ENCODE measurements at regions not wholly inside any gene's neighbourhood (a gene's known extent, or its start where the extent isn't known, plus 50 kb on each side); places are given as distances from the start of the nearest gene placed in this dataset.

DNA sequence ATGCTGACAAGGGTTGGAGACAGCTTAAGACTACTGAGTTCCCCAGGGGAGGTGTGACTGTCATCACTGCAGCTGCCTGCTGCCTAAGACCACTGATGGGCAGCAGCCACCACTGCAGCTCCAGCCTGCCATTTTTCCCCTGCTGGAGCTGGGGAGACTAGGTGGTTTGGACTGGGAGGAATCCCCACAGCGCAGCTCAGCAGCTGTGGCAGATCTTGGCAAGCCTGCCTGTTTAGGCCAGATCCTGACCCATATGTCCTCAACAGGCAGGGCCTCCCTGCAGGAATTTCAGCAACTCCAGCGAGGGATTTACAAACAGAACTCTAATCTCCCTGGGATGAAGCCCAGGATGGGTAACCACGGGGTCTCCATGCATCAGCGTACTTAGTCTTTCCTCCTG lies 356.4 kb upstream of the TOM1L1 start:
- no peak for TF ChIP-seq POLR2AphosphoS5 (IDR thresholded peaks at IDR 0.05)
- TF ChIP-seq, protein P1, sequence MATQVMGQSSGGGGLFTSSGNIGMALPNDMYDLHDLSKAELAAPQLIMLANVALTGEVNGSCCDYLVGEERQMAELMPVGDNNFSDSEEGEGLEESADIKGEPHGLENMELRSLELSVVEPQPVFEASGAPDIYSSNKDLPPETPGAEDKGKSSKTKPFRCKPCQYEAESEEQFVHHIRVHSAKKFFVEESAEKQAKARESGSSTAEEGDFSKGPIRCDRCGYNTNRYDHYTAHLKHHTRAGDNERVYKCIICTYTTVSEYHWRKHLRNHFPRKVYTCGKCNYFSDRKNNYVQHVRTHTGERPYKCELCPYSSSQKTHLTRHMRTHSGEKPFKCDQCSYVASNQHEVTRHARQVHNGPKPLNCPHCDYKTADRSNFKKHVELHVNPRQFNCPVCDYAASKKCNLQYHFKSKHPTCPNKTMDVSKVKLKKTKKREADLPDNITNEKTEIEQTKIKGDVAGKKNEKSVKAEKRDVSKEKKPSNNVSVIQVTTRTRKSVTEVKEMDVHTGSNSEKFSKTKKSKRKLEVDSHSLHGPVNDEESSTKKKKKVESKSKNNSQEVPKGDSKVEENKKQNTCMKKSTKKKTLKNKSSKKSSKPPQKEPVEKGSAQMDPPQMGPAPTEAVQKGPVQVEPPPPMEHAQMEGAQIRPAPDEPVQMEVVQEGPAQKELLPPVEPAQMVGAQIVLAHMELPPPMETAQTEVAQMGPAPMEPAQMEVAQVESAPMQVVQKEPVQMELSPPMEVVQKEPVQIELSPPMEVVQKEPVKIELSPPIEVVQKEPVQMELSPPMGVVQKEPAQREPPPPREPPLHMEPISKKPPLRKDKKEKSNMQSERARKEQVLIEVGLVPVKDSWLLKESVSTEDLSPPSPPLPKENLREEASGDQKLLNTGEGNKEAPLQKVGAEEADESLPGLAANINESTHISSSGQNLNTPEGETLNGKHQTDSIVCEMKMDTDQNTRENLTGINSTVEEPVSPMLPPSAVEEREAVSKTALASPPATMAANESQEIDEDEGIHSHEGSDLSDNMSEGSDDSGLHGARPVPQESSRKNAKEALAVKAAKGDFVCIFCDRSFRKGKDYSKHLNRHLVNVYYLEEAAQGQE (IDR thresholded peaks at IDR 0.05; ENCODE audit: borderline replicate concordance), result no peak
- no peak for TF ChIP-seq TAF1 (IDR thresholded peaks at IDR 0.05; ENCODE audit: low read depth)
- no peak for TF ChIP-seq EP300 (conservative IDR thresholded peaks at IDR 0.05; ENCODE audit: poor library complexity, severe bottlenecking)
- no peak for TF ChIP-seq RAD21 (conservative IDR thresholded peaks at IDR 0.05)
- TF ChIP-seq, protein P2, sequence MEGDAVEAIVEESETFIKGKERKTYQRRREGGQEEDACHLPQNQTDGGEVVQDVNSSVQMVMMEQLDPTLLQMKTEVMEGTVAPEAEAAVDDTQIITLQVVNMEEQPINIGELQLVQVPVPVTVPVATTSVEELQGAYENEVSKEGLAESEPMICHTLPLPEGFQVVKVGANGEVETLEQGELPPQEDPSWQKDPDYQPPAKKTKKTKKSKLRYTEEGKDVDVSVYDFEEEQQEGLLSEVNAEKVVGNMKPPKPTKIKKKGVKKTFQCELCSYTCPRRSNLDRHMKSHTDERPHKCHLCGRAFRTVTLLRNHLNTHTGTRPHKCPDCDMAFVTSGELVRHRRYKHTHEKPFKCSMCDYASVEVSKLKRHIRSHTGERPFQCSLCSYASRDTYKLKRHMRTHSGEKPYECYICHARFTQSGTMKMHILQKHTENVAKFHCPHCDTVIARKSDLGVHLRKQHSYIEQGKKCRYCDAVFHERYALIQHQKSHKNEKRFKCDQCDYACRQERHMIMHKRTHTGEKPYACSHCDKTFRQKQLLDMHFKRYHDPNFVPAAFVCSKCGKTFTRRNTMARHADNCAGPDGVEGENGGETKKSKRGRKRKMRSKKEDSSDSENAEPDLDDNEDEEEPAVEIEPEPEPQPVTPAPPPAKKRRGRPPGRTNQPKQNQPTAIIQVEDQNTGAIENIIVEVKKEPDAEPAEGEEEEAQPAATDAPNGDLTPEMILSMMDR (IDR thresholded peaks at IDR 0.05; ENCODE audit: poor library complexity, severe bottlenecking), result no peak
- TF ChIP-seq MXI1 (conservative IDR thresholded peaks at IDR 0.05; ENCODE audit: poor library complexity, severe bottlenecking), result no peak
- TF ChIP-seq SMC3 (conservative IDR thresholded peaks at IDR 0.05; ENCODE audit: poor library complexity), result no peak
- no peak for TF ChIP-seq EZH2 (IDR thresholded peaks at IDR 0.05; ENCODE audit: borderline replicate concordance, insufficient read depth, low read length, poor library complexity, severe bottlenecking)
- H3K36me3 ChIP-seq (ENCODE audit: insufficient read depth, low read length), result no peaks in the 10 kb centered on the region
- H3K27ac ChIP-seq (ENCODE audit: low read length), result no peak overlapping the region
- no peaks in the 10 kb centered on the region for H4K20me1 ChIP-seq (ENCODE audit: insufficient read depth)
- no peaks in the 10 kb centered on the region for H3K79me2 ChIP-seq (replicated peaks; ENCODE audit: insufficient read depth, low read length)
- H3K9ac ChIP-seq (ENCODE audit: low read length), result no peak overlapping the region
- H3F3A ChIP-seq (ENCODE audit: insufficient read depth, low read length, poor library complexity, severe bottlenecking), result no peaks in the 10 kb centered on the region
- no peaks in the 10 kb centered on the region for H3K9me2 ChIP-seq (ENCODE audit: insufficient read depth, low read length)
- no peak overlapping the region for H3K4me2 ChIP-seq (ENCODE audit: low read length)
- H3K9me3 ChIP-seq (ENCODE audit: low read length), result no peaks in the 10 kb centered on the region
- H3K27me3 ChIP-seq (ENCODE audit: insufficient read depth, low read depth, low read length), result no peaks in the 10 kb centered on the region
- no peak overlapping the region for H3K4me3 ChIP-seq (ENCODE audit: low read length)
- no peak overlapping the region for H2AFZ ChIP-seq (ENCODE audit: low read depth, low read length)

DNA sequence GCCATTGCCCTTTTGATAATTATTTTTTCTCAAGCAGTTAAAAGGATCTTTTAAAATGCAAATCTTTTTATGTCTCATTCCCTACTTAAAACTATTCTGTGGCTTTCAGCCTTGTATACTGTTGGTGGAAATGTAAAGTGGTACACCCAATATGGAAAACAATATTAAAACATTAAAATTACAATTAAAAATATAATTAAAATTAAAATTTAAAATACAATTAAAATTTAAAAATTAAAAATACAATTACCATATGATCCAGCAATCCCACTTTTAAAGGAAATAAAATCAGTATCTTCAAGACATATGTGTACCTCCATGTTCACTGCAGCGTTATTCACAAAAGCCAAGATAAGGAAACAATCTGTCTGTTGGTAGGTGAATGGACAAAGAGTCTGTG lies 340.8 kb upstream of the TOM1L1 start:
- no peak overlapping the region for H3K4me2 ChIP-seq (ENCODE audit: low read length)
- no peak overlapping the region for H3K9ac ChIP-seq (ENCODE audit: low read length)
- no peak overlapping the region for H3K27ac ChIP-seq (ENCODE audit: low read length)
- H3K79me2 ChIP-seq (replicated peaks; ENCODE audit: insufficient read depth, low read length), result no peaks in the 10 kb centered on the region
- no peak overlapping the region for H3K4me3 ChIP-seq (ENCODE audit: low read length)
- H4K20me1 ChIP-seq (ENCODE audit: insufficient read depth), result no peaks in the 10 kb centered on the region
- H3K9me2 ChIP-seq (ENCODE audit: insufficient read depth, low read length), result no peaks in the 10 kb centered on the region
- no peaks in the 10 kb centered on the region for H3F3A ChIP-seq (ENCODE audit: insufficient read depth, low read length, poor library complexity, severe bottlenecking)
- TF ChIP-seq POLR2AphosphoS5 (IDR thresholded peaks at IDR 0.05) (no peak), MXI1 (conservative IDR thresholded peaks at IDR 0.05; ENCODE audit: poor library complexity, severe bottlenecking) (no peak), TAF1 (IDR thresholded peaks at IDR 0.05; ENCODE audit: low read depth) (no peak), EP300 (conservative IDR thresholded peaks at IDR 0.05; ENCODE audit: poor library complexity, severe bottlenecking) (no peak), SMC3 (conservative IDR thresholded peaks at IDR 0.05; ENCODE audit: poor library complexity) (no peak), RAD21 (conservative IDR thresholded peaks at IDR 0.05) (no peak), EZH2 (IDR thresholded peaks at IDR 0.05; ENCODE audit: borderline replicate concordance, insufficient read depth, low read length, poor library complexity, severe bottlenecking) (no peak)
- TF ChIP-seq, protein P1 (IDR thresholded peaks at IDR 0.05; ENCODE audit: borderline replicate concordance), result no peak
- TF ChIP-seq, protein P2 (IDR thresholded peaks at IDR 0.05; ENCODE audit: poor library complexity, severe bottlenecking), result no peak
- H3K9me3 ChIP-seq (ENCODE audit: low read length), result no peaks in the 10 kb centered on the region
- no peak overlapping the region for H2AFZ ChIP-seq (ENCODE audit: low read depth, low read length)
- H3K36me3 ChIP-seq (ENCODE audit: insufficient read depth, low read length), result no peaks in the 10 kb centered on the region
- no peaks in the 10 kb centered on the region for H3K27me3 ChIP-seq (ENCODE audit: insufficient read depth, low read depth, low read length)
